SK-N-SH treated with all-trans-retinoic acid at 6 μM for 48 hours (cell line): ENCODE measurements at regions not wholly inside any gene's neighbourhood (a gene's known extent, or its start where the extent isn't known, plus 50 kb on each side); places are given as distances from the start of the nearest gene placed in this dataset.

Experiments used
- ATAC-seq: fragments of 200-7000 bp; cut with Tn5 transposase; 3 replicates; pipeline ENCODE4 v1.9.1; 2020; ENCODE audit warnings: mild to moderate bottlenecking, moderate library complexity
- ARNTL ChIP-seq: fragments of 450-650 bp; formaldehyde crosslinking; IDR thresholded peaks from 2 replicates; pipeline ENCODE4 v1.5.0; 2020; ENCODE audit warnings: low read depth, mild to moderate bottlenecking, moderate library complexity, borderline replicate concordance
- BACH2 ChIP-seq: fragments of 250-450 bp; sonication (Bioruptor Pico); IDR thresholded peaks from 2 replicates; pipeline ENCODE4 v1.9.0; 2021; ENCODE audit warnings: mild to moderate bottlenecking, borderline replicate concordance
- CREB5 ChIP-seq: fragments of 250-450 bp; sonication (Bioruptor Pico); IDR thresholded peaks from 2 replicates; pipeline ENCODE4 v1.5.1; 2020; ENCODE audit warnings: low read depth, mild to moderate bottlenecking, moderate library complexity
- CSDC2 ChIP-seq: fragments of 250-450 bp; sonication (Bioruptor Pico); IDR thresholded peaks from 2 replicates; pipeline ENCODE4 v1.5.0; 2020; ENCODE audit warnings: mild to moderate bottlenecking, moderate library complexity
- CSRNP3 ChIP-seq: fragments of 250-450 bp; sonication (Bioruptor Pico); IDR thresholded peaks from 2 replicates; pipeline ENCODE4 v1.5.1; 2021; ENCODE audit warnings: mild to moderate bottlenecking, moderate library complexity
- ESRRG ChIP-seq: fragments of 250-450 bp; sonication (Bioruptor Pico); IDR thresholded peaks from 2 replicates; pipeline ENCODE4 v1.6.1; 2021; ENCODE audit warnings: mild to moderate bottlenecking
- GLIS3 ChIP-seq: fragments of 250-450 bp; sonication (Bioruptor Pico); IDR thresholded peaks from 2 replicates; pipeline ENCODE4 v1.5.0; 2020; ENCODE audit warnings: mild to moderate bottlenecking, moderate library complexity
- ISL1 ChIP-seq: fragments of 250-450 bp; sonication (Bioruptor Pico); IDR thresholded peaks from 2 replicates; pipeline ENCODE4 v2.1.2; 2022; ENCODE audit warnings: mild to moderate bottlenecking, moderate library complexity
- OSR1 ChIP-seq: fragments of 250-450 bp; sonication (Bioruptor Pico); IDR thresholded peaks from 2 replicates; pipeline ENCODE4 v1.8.0; 2022; ENCODE audit warnings: moderate library complexity, mild to moderate bottlenecking, inconsistent platforms
- PATZ1 ChIP-seq: fragments of 250-450 bp; sonication (Bioruptor Pico); IDR thresholded peaks from 2 replicates; pipeline ENCODE4 v1.8.0; 2020; ENCODE audit warnings: mild to moderate bottlenecking, moderate library complexity, borderline replicate concordance
- PPARA ChIP-seq: fragments of 250-450 bp; sonication (Bioruptor Pico); IDR thresholded peaks from 2 replicates; pipeline ENCODE4 v1.5.0; 2020; ENCODE audit warnings: mild to moderate bottlenecking, borderline replicate concordance
- SNAI2 ChIP-seq: fragments of 250-450 bp; sonication (Bioruptor Pico); IDR thresholded peaks from 2 replicates; pipeline ENCODE4 v1.5.0; 2020; ENCODE audit warnings: mild to moderate bottlenecking, moderate library complexity
- TCF4 ChIP-seq: fragments of 250-450 bp; sonication (Bioruptor Pico); IDR thresholded peaks from 2 replicates; pipeline ENCODE4 v1.8.0; 2021; ENCODE audit warnings: mild to moderate bottlenecking, moderate library complexity, borderline replicate concordance
- TSHZ2 ChIP-seq: fragments of 250-450 bp; sonication (Bioruptor Pico); IDR thresholded peaks from 2 replicates; pipeline ENCODE4 v1.5.0; 2020; ENCODE audit warnings: mild to moderate bottlenecking, moderate library complexity
- ZC3H10 ChIP-seq: fragments of 250-450 bp; sonication (Bioruptor Pico); IDR thresholded peaks from 2 replicates; pipeline ENCODE4 v1.5.1; 2021; ENCODE audit warnings: mild to moderate bottlenecking, moderate library complexity
- ZFP3 ChIP-seq: fragments of 250-450 bp; sonication (Bioruptor Pico); IDR thresholded peaks from 2 replicates; pipeline ENCODE4 v1.5.0; 2020; ENCODE audit warnings: mild to moderate bottlenecking, moderate library complexity
- ZNF565 ChIP-seq: fragments of 450-650 bp; formaldehyde crosslinking; conservative IDR thresholded peaks from 2 replicates; pipeline ENCODE4 v1.5.0; 2020; ENCODE audit warnings: low read depth, mild to moderate bottlenecking, moderate library complexity
- ZNF70 ChIP-seq: fragments of 450-650 bp; formaldehyde crosslinking; IDR thresholded peaks from 2 replicates; pipeline ENCODE4 v1.5.0; 2020; ENCODE audit warnings: mild to moderate bottlenecking, moderate library complexity
- ZNF8 ChIP-seq: fragments of 450-650 bp; formaldehyde crosslinking; IDR thresholded peaks from 2 replicates; pipeline ENCODE4 v1.5.0; 2020; ENCODE audit warnings: mild to moderate bottlenecking, moderate library complexity
- TF ChIP-seq, protein P1 (sequence below): fragments of 250-450 bp; sonication (Bioruptor Pico); IDR thresholded peaks from 2 replicates; pipeline ENCODE4 v1.8.0; 2021; ENCODE audit warnings: low read depth, mild to moderate bottlenecking, moderate library complexity, borderline replicate concordance

GRCh38 chr10:78800535-78801320 is 268.0 kb upstream of the ZMIZ1 start:
- TF ChIP-seq ARNTL (CRISPR knock-in tag) = no peak
- TF ChIP-seq ZNF70 = no peak
- no peak for TF ChIP-seq GLIS3 (CRISPR knock-in tag)
- TF ChIP-seq OSR1 (CRISPR knock-in tag) = no peak
- TF ChIP-seq ZNF565 = no peak
- TF ChIP-seq BACH2 (CRISPR knock-in tag) = no peak
- no peak for TF ChIP-seq CSRNP3 (CRISPR knock-in tag)
- no peak for TF ChIP-seq CSDC2
- TF ChIP-seq ISL1 = no peak
- TF ChIP-seq, protein P1, sequence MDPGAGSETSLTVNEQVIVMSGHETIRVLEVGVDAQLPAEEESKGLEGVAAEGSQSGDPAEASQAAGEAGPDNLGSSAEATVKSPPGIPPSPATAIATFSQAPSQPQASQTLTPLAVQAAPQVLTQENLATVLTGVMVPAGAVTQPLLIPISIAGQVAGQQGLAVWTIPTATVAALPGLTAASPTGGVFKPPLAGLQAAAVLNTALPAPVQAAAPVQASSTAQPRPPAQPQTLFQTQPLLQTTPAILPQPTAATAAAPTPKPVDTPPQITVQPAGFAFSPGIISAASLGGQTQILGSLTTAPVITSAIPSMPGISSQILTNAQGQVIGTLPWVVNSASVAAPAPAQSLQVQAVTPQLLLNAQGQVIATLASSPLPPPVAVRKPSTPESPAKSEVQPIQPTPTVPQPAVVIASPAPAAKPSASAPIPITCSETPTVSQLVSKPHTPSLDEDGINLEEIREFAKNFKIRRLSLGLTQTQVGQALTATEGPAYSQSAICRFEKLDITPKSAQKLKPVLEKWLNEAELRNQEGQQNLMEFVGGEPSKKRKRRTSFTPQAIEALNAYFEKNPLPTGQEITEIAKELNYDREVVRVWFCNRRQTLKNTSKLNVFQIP (CRISPR knock-in tag) = no peak
- no peak for TF ChIP-seq SNAI2 (CRISPR knock-in tag)
- no peak for TF ChIP-seq ESRRG (CRISPR knock-in tag)
- TF ChIP-seq PATZ1 (CRISPR knock-in tag) = no peak
- no peak for TF ChIP-seq TCF4 (CRISPR knock-in tag)
- TF ChIP-seq CREB5 (CRISPR knock-in tag) = no peak
- no peak for TF ChIP-seq ZC3H10
- TF ChIP-seq PPARA (CRISPR knock-in tag) = no peak
- no peak for TF ChIP-seq TSHZ2 (CRISPR knock-in tag)
- no peak for TF ChIP-seq ZNF8 (CRISPR knock-in tag)
- TF ChIP-seq ZFP3 (CRISPR knock-in tag) = no peak
- ATAC-seq = no peak

- ATAC-seq = peak; percentile 4
- TF ChIP-seq PPARA (CRISPR knock-in tag) (no peak), PATZ1 (CRISPR knock-in tag) (no peak), CREB5 (CRISPR knock-in tag) (no peak), ZNF70 (no peak), OSR1 (CRISPR knock-in tag) (no peak), ZNF565 (no peak), ARNTL (CRISPR knock-in tag) (no peak), ZNF8 (CRISPR knock-in tag) (no peak), TSHZ2 (CRISPR knock-in tag) (no peak), ISL1 (no peak), SNAI2 (CRISPR knock-in tag) (no peak)
These were observed 266.3 kb upstream of the ZMIZ1 start for GRCh38 chr10:78802431-78802830.
